ENCODE measurements at regions not wholly inside any gene's neighbourhood (a gene's known extent, or its start where the extent isn't known, plus 50 kb on each side); places are given as distances from the start of the nearest gene placed in this dataset.

- TF ChIP-seq EZH2 (IDR thresholded peaks at IDR 0.05; ENCODE audit: borderline replicate concordance, low read depth, low read length, poor library complexity, severe bottlenecking), result no peak
- TF ChIP-seq CTCF (conservative IDR thresholded peaks at IDR 0.05; ENCODE audit: low read depth, low read length), result no peak
Observed at GRCh38 chr3:72297481-72297880, 512.5 kb upstream of the PROK2 start.
